HepG2 (cell line): ENCODE measurements at regions not wholly inside any gene's neighbourhood (a gene's known extent, or its start where the extent isn't known, plus 50 kb on each side); places are given as distances from the start of the nearest gene placed in this dataset.

ENCODE experiments used
- ATAC-seq: fragments of 200-7000 bp; cut with Tn5 transposase; 3 replicates; pipeline ENCODE4 v1.9.1; 2020; ENCODE audit warnings: mild to moderate bottlenecking, moderate library complexity
- BruUV-seq: library from RNA; stranded (reverse); fragments of 400-500 nt; replicated peaks from 2 replicates; lab custom pipeline; 2021; lab: Mats Ljungman, UMichigan
- CTCF ChIA-PET: fragments of 300-600 bp; formaldehyde crosslinking; extraction: SDS; loops from one replicate; lab custom pipeline; 2021; ENCODE audit warnings: low total read pairs, inconsistent platforms, low intra/inter-chr PET ratio; lab: Yijun Ruan, JAX
- POLR2A ChIA-PET: fragments of 350-600 bp; sonication (Branson Sonifier 250); formaldehyde crosslinking; loops from one replicate; lab custom pipeline; 2020; ENCODE audit warnings: antibody characterized with exemption, inconsistent platforms; lab: Yijun Ruan, JAX
- DNase-seq: peaks from one replicate; pipeline ENCODE4 v3.0.0-alpha.2; 2015; ENCODE audit warnings: low spot score
- FAIRE-seq: peaks from 3 replicates; lab custom pipeline; 2011; peaks lifted over from hg19 to GRCh38; lab: Jason Lieb, UNC
- H2AFZ ChIP-seq: one replicate; pipeline ENCODE4 v1.6.1; 2011; ENCODE audit warnings: low read length, inconsistent platforms
- H3K27ac ChIP-seq: fragments of 300-600 bp; 3 replicates; pipeline ENCODE4 v1.8.0; 2011; ENCODE audit warnings: mixed run types, mild to moderate bottlenecking, mixed read lengths, low read length, inconsistent platforms; ENCODE audit not compliant: insufficient read depth; ENCODE audit errors: extremely low read length
- H3K27me3 ChIP-seq, 2 experiments: fragments of 200-600 bp in 1 of 2; 2 replicates in 1 of 2; 3 replicates in 1 of 2; pipeline versions ENCODE4 v1.6.0 to v1.8.0; 2011; ENCODE audit warnings: low read length in 2 of 2, mild to moderate bottlenecking in 2 of 2, moderate library complexity in 2 of 2, inconsistent platforms in 1 of 2; ENCODE audit not compliant: insufficient read depth in 2 of 2, control insufficient read depth in 1 of 2
- H3K36me3 ChIP-seq, 2 experiments: fragments of 200-600 bp in 1 of 2; replicated peaks in 1 of 2; 2 replicates in 1 of 2; 3 replicates in 1 of 2; pipeline versions ENCODE4 v1.5.1 to v1.8.0; 2011; ENCODE audit warnings: low read length in 2 of 2, inconsistent platforms in 1 of 2; ENCODE audit not compliant: insufficient read depth in 2 of 2, control insufficient read depth in 1 of 2
- H3K4me1 ChIP-seq: 2 replicates; pipeline ENCODE4 v1.5.1; 2012; ENCODE audit warnings: low read length, inconsistent platforms; ENCODE audit not compliant: insufficient read depth
- H3K4me2 ChIP-seq: 2 replicates; pipeline ENCODE4 v1.6.0; 2011; ENCODE audit warnings: low read depth, low read length, inconsistent platforms
- H3K4me3 ChIP-seq, 3 experiments: fragments of 200-600 bp in 1 of 3; sonication (generic), shearing (Covaris generic) in 1 of 3; replicated peaks in 1 of 3; 2 replicates each; pipeline ENCODE4 v1.5.1; 2011 to 2016; ENCODE audit warnings: low read length in 3 of 3, inconsistent platforms in 2 of 3, low read depth in 2 of 3, mild to moderate bottlenecking in 2 of 3, control low read depth in 1 of 3, mixed read lengths in 1 of 3; ENCODE audit not compliant: insufficient read depth in 1 of 3
- H3K79me2 ChIP-seq: one replicate; pipeline ENCODE4 v1.6.1; 2011; ENCODE audit warnings: low read length, inconsistent platforms; ENCODE audit not compliant: insufficient read depth
- H3K9ac ChIP-seq: 2 replicates; pipeline ENCODE4 v1.6.0; 2011; ENCODE audit warnings: mild to moderate bottlenecking, low read depth, low read length, inconsistent platforms; ENCODE audit not compliant: insufficient read depth
- H3K9me3 ChIP-seq: 2 replicates; pipeline ENCODE4 v1.5.1; 2012; ENCODE audit warnings: mild to moderate bottlenecking, low read length
- H4K20me1 ChIP-seq: 2 replicates; pipeline ENCODE4 v1.6.0; 2011; ENCODE audit warnings: inconsistent platforms, mild to moderate bottlenecking, low read length, moderate library complexity; ENCODE audit not compliant: insufficient read depth
- ARNT ChIP-seq: fragments of 450-650 bp; IDR thresholded peaks from 2 replicates; pipeline ENCODE4 v1.6.1; 2017
- HOXA3 ChIP-seq: sonication (generic); formaldehyde crosslinking; IDR thresholded peaks from 2 replicates; pipeline ENCODE4 v1.5.0; 2020; ENCODE audit warnings: missing genetic modification reagents
- MLLT10 ChIP-seq: sonication (generic); formaldehyde crosslinking; IDR thresholded peaks from 2 replicates; pipeline ENCODE4 v1.4.0; 2020; ENCODE audit warnings: missing genetic modification reagents
- NAIF1 ChIP-seq: sonication (generic); formaldehyde crosslinking; IDR thresholded peaks from 2 replicates; pipeline ENCODE4 v1.5.0; 2020; ENCODE audit warnings: mild to moderate bottlenecking, missing genetic modification reagents, borderline replicate concordance
- NKX3-1 ChIP-seq: sonication (generic); formaldehyde crosslinking; IDR thresholded peaks from 2 replicates; pipeline ENCODE4 v1.5.0; 2020; ENCODE audit warnings: missing genetic modification reagents
- PRDM4 ChIP-seq: sonication (generic); formaldehyde crosslinking; IDR thresholded peaks from 2 replicates; pipeline ENCODE4 v1.9.0; 2021; ENCODE audit warnings: missing genetic modification reagents, borderline replicate concordance
- RBM39 ChIP-seq: fragments of 200-400 bp; formaldehyde crosslinking; IDR thresholded peaks from one replicate; pipeline ENCODE4 v1.6.1; 2018; ENCODE audit warnings: antibody characterized with exemption, mild to moderate bottlenecking, low read depth, low read length; ENCODE audit not compliant: poor library complexity, severe bottlenecking
- TMF1 ChIP-seq: sonication (generic); formaldehyde crosslinking; IDR thresholded peaks from 2 replicates; pipeline ENCODE4 v1.8.1; 2022; ENCODE audit warnings: low read depth, missing genetic modification reagents
- WIZ ChIP-seq: sonication (generic); formaldehyde crosslinking; IDR thresholded peaks from 2 replicates; pipeline ENCODE4 v1.5.1; 2020; ENCODE audit warnings: mild to moderate bottlenecking, missing genetic modification reagents
- WGBS: methylation state at CpG from one replicate; pipeline ENCODE4 v1.1.6; 2017; ENCODE audit warnings: low lambda C conversion rate; 5-methylcytosine and 5-hydroxymethylcytosine counted together
- in situ Hi-C: cut with HindIII; loops from 2 replicates; pipeline ENCODE4 v1.10.0; 2017; ENCODE audit warnings: low pct_unique_long_range_greater_than_20kb; ENCODE audit not compliant: extremely low pct_ligation_motif_present
- intact Hi-C: fragments of 100-400 bp; cut with micrococcal nuclease; formaldehyde crosslinking; loops from one replicate; pipeline ENCODE4 v1.10.0; 2022; ENCODE audit not compliant: unreplicated experiment

DNA sequence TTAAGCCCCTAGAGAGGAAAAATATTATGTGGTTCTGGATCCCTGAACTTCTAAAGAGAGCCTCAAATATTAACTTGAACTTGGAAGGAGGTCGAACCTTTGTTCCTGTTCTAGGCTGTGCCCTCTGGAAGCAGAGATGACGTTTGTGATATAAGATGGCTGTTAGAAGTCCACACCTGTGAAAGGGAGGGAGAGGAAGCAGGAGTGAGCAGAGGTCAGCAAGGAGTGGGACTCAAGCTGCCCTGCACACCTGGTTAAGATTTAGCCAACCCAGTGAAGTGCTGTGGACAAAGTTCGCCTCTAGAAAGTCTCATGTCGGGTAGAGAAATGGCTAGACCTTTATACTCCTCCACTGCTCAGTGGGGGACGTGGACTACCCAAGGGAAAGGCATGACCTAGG, 566.2 kb downstream of the MID1IP1 start:
- Histone ChIP-seq H3K4me1 (peaks cover 7% of the 10 kb centered on the region; the same call in 1 of the 2 replicates), H3K27ac (no peak overlapping the region), H3K9ac (no peak overlapping the region), H3K4me3 (no peak overlapping the region), H3K27me3 (no peaks in the 10 kb centered on the region), H2AFZ (no peak overlapping the region), H3K36me3 (no peaks in the 10 kb centered on the region), H3K4me2 (no peak overlapping the region), H3K79me2 (no peaks in the 10 kb centered on the region), H4K20me1 (no peaks in the 10 kb centered on the region), H3K9me3 (no peaks in the 10 kb centered on the region)
- CTCF ChIA-PET, result no interaction called here
- in situ Hi-C loops, result no loop called here
- TF ChIP-seq PRDM4 (CRISPR knock-in tag) (no peak), WIZ (CRISPR knock-in tag) (no peak), TMF1 (CRISPR knock-in tag) (no peak), NKX3-1 (CRISPR knock-in tag) (no peak), RBM39 (no peak), NAIF1 (CRISPR knock-in tag) (no peak), MLLT10 (CRISPR knock-in tag) (no peak), HOXA3 (CRISPR knock-in tag) (no peak), ARNT (no peak)
- intact Hi-C loops, result no loop called here
- POLR2A ChIA-PET, result no interaction called here
- ATAC-seq (no peak), FAIRE-seq (no peak), DNase-seq (no peak)
- 0% methylated on average over 1 of the region's 5 CpGs for WGBS
- BruUV-seq, result no TSS peak
